GM12878 (cell line): ENCODE measurements at regions not wholly inside any gene's neighbourhood (a gene's known extent, or its start where the extent isn't known, plus 50 kb on each side); places are given as distances from the start of the nearest gene placed in this dataset.
A peak's percentile ranks its signal among the peaks of the same experiment; 100 is the strongest.

Source experiments
- ATAC-seq: fragments of 200-7000 bp; cut with Tn5 transposase; 3 replicates; pipeline ENCODE4 v1.9.1; 2020; ENCODE audit warnings: mild to moderate bottlenecking, moderate library complexity
- BruUV-seq: library from RNA; stranded (reverse); fragments of 400-500 nt; replicated peaks from 2 replicates; lab custom pipeline; 2021; lab: Mats Ljungman, UMichigan
- CTCF ChIA-PET: fragments of 300-600 bp; sonication (Branson Sonifier 250); formaldehyde crosslinking; extraction: SDS; loops from one replicate; lab custom pipeline; 2021; ENCODE audit warnings: inconsistent platforms; lab: Yijun Ruan, JAX
- POLR2A ChIA-PET: fragments of 350-600 bp; formaldehyde crosslinking; extraction: SDS; loops from one replicate; lab custom pipeline; 2021; ENCODE audit warnings: inconsistent platforms; lab: Charles Lee
- RAD21 ChIA-PET: fragments of 300-600 bp; sonication (Branson Sonifier 250); formaldehyde crosslinking; loops from one replicate; lab custom pipeline; 2023; ENCODE audit warnings: antibody characterized with exemption; ENCODE audit not compliant: unreplicated experiment; lab: Charles Lee
- SMC1A ChIA-PET: fragments of 300-600 bp; sonication (Branson Sonifier 250); formaldehyde crosslinking; loops from one replicate; lab custom pipeline; 2023; ENCODE audit not compliant: unreplicated experiment, uncharacterized antibody; lab: Charles Lee
- DNase-seq: peaks from one replicate; pipeline ENCODE4 v3.0.0-alpha.2; 2011; ENCODE audit warnings: low read depth, low spot score
- FAIRE-seq: peaks from 3 replicates; lab custom pipeline; 2011; peaks lifted over from hg19 to GRCh38; lab: Jason Lieb, UNC
- H2AFZ ChIP-seq: 2 replicates; pipeline ENCODE4 v1.6.0; 2011; ENCODE audit warnings: low read depth, low read length, control low read depth; ENCODE audit not compliant: control insufficient read depth
- H3K27ac ChIP-seq: 2 replicates; pipeline ENCODE4 v1.5.1; 2011; ENCODE audit warnings: control low read depth; ENCODE audit not compliant: control insufficient read depth, insufficient read depth
- H3K27me3 ChIP-seq, 2 experiments: replicated peaks in 1 of 2; 2 replicates each; pipeline versions ENCODE4 v1.6.0 to v1.6.1; 2011; ENCODE audit warnings: low read length in 1 of 2; ENCODE audit not compliant: control insufficient read depth in 2 of 2, insufficient read depth in 2 of 2
- H3K36me3 ChIP-seq, 2 experiments: 2 replicates each; pipeline ENCODE4 v1.5.1; 2011; ENCODE audit warnings: low read length in 1 of 2; ENCODE audit not compliant: control insufficient read depth in 2 of 2, insufficient read depth in 2 of 2
- H3K4me1 ChIP-seq: 2 replicates; pipeline ENCODE4 v1.6.1; 2011; ENCODE audit warnings: mild to moderate bottlenecking, low read length, moderate library complexity, mixed read lengths; ENCODE audit not compliant: control insufficient read depth, insufficient read depth
- H3K4me2 ChIP-seq: 2 replicates; pipeline ENCODE4 v1.6.0; 2011; ENCODE audit warnings: control low read depth; ENCODE audit not compliant: control insufficient read depth, insufficient read depth
- H3K4me3 ChIP-seq: fragments of 200-600 bp; sonication (generic); 2 replicates; pipeline ENCODE4 v1.5.1; 2016
- H3K79me2 ChIP-seq: 2 replicates; pipeline ENCODE4 v1.6.0; 2011; ENCODE audit warnings: low read length; ENCODE audit not compliant: control insufficient read depth, insufficient read depth
- H3K9ac ChIP-seq: 2 replicates; pipeline ENCODE4 v1.8.0; 2011; ENCODE audit warnings: low read length, control low read depth, mixed read lengths; ENCODE audit not compliant: control insufficient read depth, insufficient read depth
- H3K9me3 ChIP-seq: replicated peaks from 3 replicates; pipeline ENCODE4 v1.5.1; 2011; ENCODE audit warnings: mild to moderate bottlenecking, low read length; ENCODE audit not compliant: control insufficient read depth, insufficient read depth
- H4K20me1 ChIP-seq: 2 replicates; pipeline ENCODE4 v1.6.0; 2011; ENCODE audit not compliant: control insufficient read depth, insufficient read depth
- BHLHE40 ChIP-seq, 2 experiments: fragments of 450-650 bp in 1 of 2; IDR thresholded peaks; 2 replicates each; pipeline ENCODE4 v1.6.1; 2011 to 2017; ENCODE audit warnings: low read depth in 2 of 2, borderline replicate concordance in 1 of 2, improper control_type of control experiment in 1 of 2, low read length in 1 of 2, mild to moderate bottlenecking in 1 of 2
- CHD2 ChIP-seq: IDR thresholded peaks from 2 replicates; pipeline ENCODE4 v1.6.1; 2011; ENCODE audit warnings: low read depth, low read length, improper control_type of control experiment, borderline replicate concordance
- GABPA ChIP-seq: IDR thresholded peaks from 2 replicates; pipeline ENCODE4 v1.6.1; 2014; ENCODE audit warnings: antibody characterized with exemption, low read depth, mild to moderate bottlenecking, inconsistent platforms
- IKZF2 ChIP-seq, 2 experiments: fragments of 450-650 bp; IDR thresholded peaks; 2 replicates each; pipeline ENCODE4 v1.6.1; 2017; ENCODE audit warnings: mild to moderate bottlenecking in 2 of 2, moderate library complexity in 2 of 2
- PKNOX1 ChIP-seq: fragments of 450-650 bp; IDR thresholded peaks from 2 replicates; pipeline ENCODE4 v1.6.1; 2016; ENCODE audit warnings: mild to moderate bottlenecking
- PRDM15 ChIP-seq: fragments of 450-650 bp; formaldehyde crosslinking; IDR thresholded peaks from 2 replicates; pipeline ENCODE4 v1.4.0; 2020; ENCODE audit warnings: mild to moderate bottlenecking, moderate library complexity
- RELB ChIP-seq: fragments of 450-650 bp; IDR thresholded peaks from 2 replicates; pipeline ENCODE4 v1.6.1; 2017; ENCODE audit warnings: low read depth, mild to moderate bottlenecking, moderate library complexity
- SIX5 ChIP-seq: IDR thresholded peaks from 2 replicates; pipeline ENCODE4 v1.6.1; 2011; ENCODE audit warnings: mild to moderate bottlenecking, low read depth, low read length, moderate library complexity; ENCODE audit not compliant: severe bottlenecking
- ZNF217 ChIP-seq: fragments of 450-650 bp; IDR thresholded peaks from 2 replicates; pipeline ENCODE4 v1.6.1; 2017; ENCODE audit warnings: antibody characterized with exemption, mild to moderate bottlenecking
- ZNF592 ChIP-seq: fragments of 450-650 bp; IDR thresholded peaks from 2 replicates; pipeline ENCODE4 v1.6.1; 2017; ENCODE audit warnings: mild to moderate bottlenecking, moderate library complexity
- WGBS: methylation state at CpG from one replicate; pipeline ENCODE4 v1.1.6; 2016; ENCODE audit warnings: low lambda C conversion rate; ENCODE audit not compliant: insufficient replicate concordance, insufficient coverage; ENCODE audit errors: missing lambda C conversion rate; 5-methylcytosine and 5-hydroxymethylcytosine counted together
- in situ Hi-C: fragments of 300-500 bp; cut with MboI; formaldehyde crosslinking; loops from 9 replicates; pipeline ENCODE4 v1.14.3; 2018; ENCODE audit warnings: mixed read lengths
- intact Hi-C: fragments of 100-400 bp; cut with micrococcal nuclease; formaldehyde crosslinking; loops from one replicate; pipeline ENCODE4 v1.14.2; 2022; ENCODE audit not compliant: unreplicated experiment

GRCh38 chr6:84353459-84354423, 126.3 kb upstream of the CEP162 start:
- RAD21 ChIA-PET: interaction anchor here (1.7 kb wide), 1 partner anchor 60 kb away, joined by 3 read pairs; no protein-coding TSS in a partner anchor
- POLR2A ChIA-PET: no interaction called here
- H3K4me3 ChIP-seq: no peak overlapping the region
- TF ChIP-seq CHD2: no peak
- no peak for TF ChIP-seq SIX5
- TF ChIP-seq ZNF217: peak; percentile 77
- TF ChIP-seq ZNF592: no peak
- no peak for TF ChIP-seq PKNOX1
- TF ChIP-seq PRDM15: no peak
- no peak for TF ChIP-seq GABPA
- peak; percentile 39; the same call in 1 of the 2 replicates for TF ChIP-seq RELB
- TF ChIP-seq BHLHE40 (IDR thresholded peaks at IDR 0.05; ENCODE audit: borderline replicate concordance in 1 of 2, low read depth in 2 of 2, low read length in 1 of 2): no peak
- peak in 1 of 2 experiments; percentile 36; a peak in 2 of 4 replicates for TF ChIP-seq IKZF2 (IDR thresholded peaks at IDR 0.05)

More at GRCh38 chr6:84353459-84354423, 126.3 kb upstream of the CEP162 start:
- no peak for DNase-seq
- Histone ChIP-seq H3K27ac (no peak overlapping the region), H3K4me1 (no peaks in the 10 kb centered on the region), H3K9ac (no peak overlapping the region), H3K79me2 (no peaks in the 10 kb centered on the region), H3K9me3 (no peaks in the 10 kb centered on the region; the same call in 2 of the 3 replicates), H4K20me1 (no peaks in the 10 kb centered on the region), H3K36me3 (no peaks in the 10 kb centered on the region), H2AFZ (no peak overlapping the region), H3K27me3 (no peaks in the 10 kb centered on the region), H3K4me2 (no peak overlapping the region)
- ChIA-PET CTCF (interaction anchor here (0.8 to 1.7 kb wide), 3 partner anchors 8 to 45 kb away, joined by 3 to 4 read pairs (median 3); no protein-coding TSS in a partner anchor), SMC1A (interaction anchor here (1.1 to 3.2 kb wide), 5 partner anchors 8 to 21 kb away, joined by 3 to 9 read pairs (median 3); no protein-coding TSS in a partner anchor)
- WGBS: 2% methylated on average over 5 of the region's 5 CpGs
- no TSS peak for BruUV-seq
- FAIRE-seq: no peak
- intact Hi-C loops: no loop called here
- in situ Hi-C loops: no loop called here
- peak; percentile 82 for ATAC-seq
